Thoracic aorta (tissue), 2 donors: ENCODE measurements at regions not wholly inside any gene's neighbourhood (a gene's known extent, or its start where the extent isn't known, plus 50 kb on each side); places are given as distances from the start of the nearest gene placed in this dataset.

Experiments
- ATAC-seq: fragments of 150-250 bp; one replicate; pipeline ENCODE4 v1.8.0; 2017; ENCODE audit warnings: low read depth; ENCODE audit not compliant: insufficient number of reproducible peaks, low FRiP score
- DNase-seq: peaks from one replicate; pipeline ENCODE4 v3.0.0-alpha.2; 2020; ENCODE audit warnings: low spot score
- H3K27ac ChIP-seq, 2 donors: fragments of 200-600 bp; sonication (generic); 1 replicate in 1 of 2; 2 replicates in 1 of 2; pipeline ENCODE4 v1.5.1; 2016; ENCODE audit warnings: mild to moderate bottlenecking in 2 of 2, moderate library complexity in 2 of 2
- H3K27me3 ChIP-seq: fragments of 200-600 bp; sonication (generic); replicated peaks from 2 replicates; pipeline ENCODE4 v1.6.0; 2016; ENCODE audit warnings: mild to moderate bottlenecking; ENCODE audit not compliant: insufficient read depth
- H3K36me3 ChIP-seq: fragments of 200-600 bp; sonication (generic); one replicate; pipeline ENCODE4 v1.5.1; 2016
- H3K4me1 ChIP-seq, 2 donors: fragments of 200-600 bp; sonication (generic); 1 replicate in 1 of 2; 2 replicates in 1 of 2; pipeline versions ENCODE4 v1.5.1 to v1.6.0; 2016; ENCODE audit warnings: low read depth in 2 of 2, mild to moderate bottlenecking in 1 of 2; ENCODE audit not compliant: control insufficient read depth in 1 of 2
- H3K4me3 ChIP-seq: fragments of 200-600 bp; sonication (generic); 2 replicates; pipeline ENCODE4 v1.5.1; 2016; ENCODE audit warnings: mild to moderate bottlenecking
- H3K9me3 ChIP-seq: fragments of 200-600 bp; sonication (generic); 2 replicates; pipeline ENCODE4 v1.5.1; 2016
- CTCF ChIP-seq: fragments of 200-600 bp; sonication (generic); IDR thresholded peaks from one replicate; pipeline ENCODE4 v1.5.1; 2019; ENCODE audit warnings: antibody characterized with exemption

- H3K36me3 ChIP-seq: no peaks in the 10 kb centered on the region
- H3K27ac ChIP-seq: no peak overlapping the region
- H3K9me3 ChIP-seq: no peaks in the 10 kb centered on the region
- DNase-seq (no peak), ATAC-seq (no peak)
- no peak overlapping the region for H3K4me3 ChIP-seq
- no peak for TF ChIP-seq CTCF
- no peaks in the 10 kb centered on the region for H3K4me1 ChIP-seq
- no peaks in the 10 kb centered on the region for H3K27me3 ChIP-seq
These were observed 389.9 kb upstream of the PTPRD start for GRCh38 chr9:11002705-11003104.

DNA sequence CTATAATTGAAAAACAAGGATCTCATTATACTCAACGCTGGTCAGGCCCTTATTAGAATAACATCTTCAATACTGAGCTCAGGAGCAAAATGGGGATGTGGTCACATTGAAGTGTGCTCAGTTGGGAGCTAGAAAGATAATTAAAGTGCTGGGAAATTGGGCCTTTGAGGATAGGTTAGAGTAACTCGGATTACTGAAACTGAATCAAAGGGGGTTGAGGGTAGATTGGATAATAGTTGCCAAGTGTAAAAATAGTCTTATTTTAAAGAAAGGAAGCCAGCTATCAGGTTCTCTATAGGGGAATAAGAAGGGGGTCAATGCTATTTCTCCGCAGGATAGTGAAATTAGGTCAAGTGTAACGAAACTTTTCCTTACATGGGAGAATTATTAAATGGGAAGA lies 391.0 kb upstream of the PTPRD start:
- Histone ChIP-seq H3K36me3 (no peaks in the 10 kb centered on the region), H3K4me3 (no peak overlapping the region), H3K27ac (no peak overlapping the region), H3K27me3 (no peaks in the 10 kb centered on the region), H3K9me3 (no peaks in the 10 kb centered on the region), H3K4me1 (no peaks in the 10 kb centered on the region)
- ATAC-seq (no peak), DNase-seq (no peak)
- TF ChIP-seq CTCF: no peak

- TF ChIP-seq CTCF: no peak
- ATAC-seq: no peak
- DNase-seq: no peak
- Histone ChIP-seq H3K36me3 (no peaks in the 10 kb centered on the region), H3K9me3 (no peaks in the 10 kb centered on the region), H3K27me3 (no peaks in the 10 kb centered on the region), H3K4me1 (no peaks in the 10 kb centered on the region), H3K27ac (no peak overlapping the region), H3K4me3 (no peak overlapping the region)
These were observed 398.9 kb upstream of the PTPRD start for GRCh38 chr9:11011696-11012095.

DNA sequence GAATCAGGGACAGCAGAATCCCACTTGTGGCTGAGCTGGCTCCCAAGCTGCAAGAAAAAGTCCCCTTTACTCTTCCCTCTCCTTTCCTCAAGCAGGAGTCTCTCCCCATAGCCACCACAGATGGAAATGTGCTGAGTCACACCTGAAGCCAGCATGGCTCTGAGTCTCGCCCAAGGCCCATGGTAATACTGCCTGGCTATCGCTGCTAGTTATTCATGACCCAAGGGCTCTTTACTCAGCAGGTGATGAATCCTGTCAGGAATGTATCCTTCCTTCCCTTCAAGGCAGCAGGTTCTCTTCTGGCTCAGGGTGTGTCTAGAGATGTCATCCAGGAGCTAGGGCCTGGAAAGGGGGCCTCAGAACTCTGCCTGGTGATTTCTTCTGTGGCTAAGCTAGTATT lies 403.3 kb upstream of the PTPRD start:
- Histone ChIP-seq H3K4me3 (no peak overlapping the region), H3K4me1 (no peaks in the 10 kb centered on the region), H3K9me3 (no peaks in the 10 kb centered on the region), H3K36me3 (no peaks in the 10 kb centered on the region), H3K27ac (no peak overlapping the region), H3K27me3 (no peaks in the 10 kb centered on the region)
- DNase-seq: no peak
- ATAC-seq: no peak
- no peak for TF ChIP-seq CTCF

DNA sequence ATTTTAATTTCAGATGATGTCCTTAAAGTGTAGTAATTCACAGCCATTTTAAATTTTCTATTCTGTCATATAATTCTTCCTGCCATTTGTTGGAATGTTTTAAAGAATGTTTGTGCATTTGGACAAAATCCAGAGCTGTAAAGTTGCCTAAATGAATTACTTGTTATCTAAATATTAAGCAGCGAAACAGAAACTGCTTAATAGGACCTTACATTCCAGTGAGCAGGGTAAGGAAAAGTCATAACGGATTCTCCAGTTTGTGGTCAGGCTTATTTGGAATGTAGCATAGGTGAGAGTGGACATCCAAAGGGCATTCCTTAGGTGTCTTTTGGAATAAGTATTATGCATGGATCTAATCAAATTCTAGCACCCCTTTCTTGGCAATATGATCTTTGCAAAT lies 410.4 kb upstream of the PTPRD start:
- no peaks in the 10 kb centered on the region for H3K27me3 ChIP-seq
- H3K36me3 ChIP-seq: no peaks in the 10 kb centered on the region
- DNase-seq (no peak), ATAC-seq (no peak)
- no peaks in the 10 kb centered on the region for H3K4me1 ChIP-seq
- H3K9me3 ChIP-seq: no peaks in the 10 kb centered on the region
- no peak overlapping the region for H3K4me3 ChIP-seq
- no peak for TF ChIP-seq CTCF
- H3K27ac ChIP-seq: no peak overlapping the region
